C4-2B (cell line): ENCODE measurements at regions not wholly inside any gene's neighbourhood (a gene's known extent, or its start where the extent isn't known, plus 50 kb on each side); places are given as distances from the start of the nearest gene placed in this dataset.

Source experiments
- CTCF ChIP-seq: fragments of 450-650 bp; conservative IDR thresholded peaks from 2 replicates; pipeline ENCODE4 v1.5.1; 2017; ENCODE audit warnings: mild to moderate bottlenecking
- ZFX ChIP-seq: fragments of 450-650 bp; IDR thresholded peaks from 2 replicates; pipeline ENCODE4 v1.6.1; 2017

- TF ChIP-seq CTCF (no peak), ZFX (no peak)
Observed at GRCh38 chr2:177328056-177328455, 63.5 kb upstream of the NFE2L2 start.
